ENCODE measurements at regions not wholly inside any gene's neighbourhood (a gene's known extent, or its start where the extent isn't known, plus 50 kb on each side); places are given as distances from the start of the nearest gene placed in this dataset.

DNA sequence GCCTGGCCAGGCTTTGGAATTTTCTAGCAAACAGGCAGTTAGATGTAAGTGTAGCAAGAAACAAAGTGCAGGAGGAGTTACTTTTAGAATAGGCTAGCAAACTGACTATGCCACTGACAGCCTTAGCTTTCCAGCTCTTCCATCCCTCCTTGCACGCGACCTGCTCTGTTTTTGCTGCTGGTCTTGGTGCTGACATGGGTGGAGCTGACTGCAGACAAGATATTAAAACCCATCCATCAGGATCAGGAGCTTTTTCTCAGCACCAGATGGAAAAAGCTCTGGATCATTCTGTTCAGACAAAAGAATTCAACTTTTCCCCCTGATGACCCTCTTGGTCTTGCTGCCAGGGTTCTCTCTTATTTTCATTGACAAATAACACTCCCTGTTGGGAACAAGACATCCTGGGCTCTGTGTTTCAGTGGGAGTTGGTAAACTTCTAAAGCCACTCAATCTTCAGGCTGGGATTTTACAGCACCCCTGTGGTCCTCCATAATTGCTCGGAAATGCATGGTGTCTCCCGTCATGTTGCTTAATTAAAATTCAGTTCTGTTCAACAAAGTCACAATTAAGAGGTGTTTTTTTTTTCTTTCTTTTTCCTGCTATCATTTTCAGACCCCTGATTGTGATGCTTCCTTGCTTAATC lies 240.0 kb upstream of the LARGE1 start:
- TF ChIP-seq CSRNP1 (CRISPR knock-in tag; IDR thresholded peaks at IDR 0.05) (no peak), ZBTB43 (CRISPR knock-in tag; conservative IDR thresholded peaks at IDR 0.05) (no peak), GTF2F1 (IDR thresholded peaks at IDR 0.05; ENCODE audit: low read length) (no peak), HDAC2 (CRISPR knock-in tag; IDR thresholded peaks at IDR 0.05) (no peak), EZH2 (conservative IDR thresholded peaks at IDR 0.05; ENCODE audit: low read depth, low read length) (no peak), MAFF (IDR thresholded peaks at IDR 0.05; ENCODE audit: low read depth, low read length) (no peak), FOXK1 (CRISPR knock-in tag; IDR thresholded peaks at IDR 0.05; ENCODE audit: borderline replicate concordance, low read depth) (no peak), RXRA (CRISPR knock-in tag; IDR thresholded peaks at IDR 0.05) (no peak)

Data from HepG2 (cell line).